Neural crest cell (in vitro differentiated cells): ENCODE measurements at regions not wholly inside any gene's neighbourhood (a gene's known extent, or its start where the extent isn't known, plus 50 kb on each side); places are given as distances from the start of the nearest gene placed in this dataset.

Experiments
- DNase-seq: peaks from one replicate; pipeline ENCODE4 v3.0.0; 2021; ENCODE audit warnings: low read depth, mixed read lengths, low spot score
- H3K27ac Mint-ChIP-seq: one replicate; pipeline ENCODE4 v1.8.0; 2021; ENCODE audit warnings: mild to moderate bottlenecking, mixed read lengths; ENCODE audit not compliant: unreplicated experiment
- H3K27me3 Mint-ChIP-seq: 2 replicates; pipeline ENCODE4 v1.8.0; 2021; ENCODE audit warnings: low read depth, mild to moderate bottlenecking, mixed read lengths
- H3K36me3 Mint-ChIP-seq: 2 replicates; pipeline ENCODE4 v1.8.0; 2021; ENCODE audit warnings: low read depth, mild to moderate bottlenecking, mixed read lengths
- H3K4me1 Mint-ChIP-seq: 2 replicates; pipeline ENCODE4 v1.8.0; 2021; ENCODE audit warnings: mixed read lengths
- H3K4me3 Mint-ChIP-seq: one replicate; pipeline ENCODE4 v1.8.0; 2021; ENCODE audit warnings: mild to moderate bottlenecking, mixed read lengths
- H3K9me3 Mint-ChIP-seq: 2 replicates; pipeline ENCODE4 v1.8.0; 2021; ENCODE audit warnings: mixed read lengths
- TF ChIP-seq, protein P1 (sequence below): fragments of 200-600 bp; sonication (generic); conservative IDR thresholded peaks from 2 replicates; pipeline ENCODE4 v1.5.0; 2021; ENCODE audit warnings: antibody characterized with exemption, mild to moderate bottlenecking

DNA sequence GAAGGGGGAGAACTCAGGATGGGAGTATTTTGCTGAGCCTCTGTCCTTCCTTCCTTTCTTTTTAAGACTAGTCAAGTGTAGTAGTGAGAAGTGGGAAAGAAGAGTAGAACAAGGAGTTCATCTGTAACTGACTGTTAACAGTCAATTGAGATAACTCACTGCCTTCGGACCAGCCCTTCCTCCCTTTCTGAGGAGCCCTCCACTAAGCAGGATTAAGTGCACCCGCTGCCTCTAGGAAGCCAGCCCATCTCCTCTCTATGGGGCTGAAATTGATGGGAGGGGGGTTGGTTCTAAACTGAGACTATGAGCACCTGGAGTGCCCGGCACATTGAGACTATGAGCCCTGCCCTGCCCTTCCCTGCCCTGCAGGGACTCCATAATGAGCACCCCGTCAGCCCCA lies 72.7 kb upstream of the TINAGL1 start:
- Mint-ChIP-seq H3K4me3 (no peak overlapping the region), H3K27ac (no peak overlapping the region), H3K9me3 (no peaks in the 10 kb centered on the region), H3K4me1 (no peaks in the 10 kb centered on the region), H3K27me3 (peaks cover 3% of the 10 kb centered on the region), H3K36me3 (no peaks in the 10 kb centered on the region)
- TF ChIP-seq, protein P1, sequence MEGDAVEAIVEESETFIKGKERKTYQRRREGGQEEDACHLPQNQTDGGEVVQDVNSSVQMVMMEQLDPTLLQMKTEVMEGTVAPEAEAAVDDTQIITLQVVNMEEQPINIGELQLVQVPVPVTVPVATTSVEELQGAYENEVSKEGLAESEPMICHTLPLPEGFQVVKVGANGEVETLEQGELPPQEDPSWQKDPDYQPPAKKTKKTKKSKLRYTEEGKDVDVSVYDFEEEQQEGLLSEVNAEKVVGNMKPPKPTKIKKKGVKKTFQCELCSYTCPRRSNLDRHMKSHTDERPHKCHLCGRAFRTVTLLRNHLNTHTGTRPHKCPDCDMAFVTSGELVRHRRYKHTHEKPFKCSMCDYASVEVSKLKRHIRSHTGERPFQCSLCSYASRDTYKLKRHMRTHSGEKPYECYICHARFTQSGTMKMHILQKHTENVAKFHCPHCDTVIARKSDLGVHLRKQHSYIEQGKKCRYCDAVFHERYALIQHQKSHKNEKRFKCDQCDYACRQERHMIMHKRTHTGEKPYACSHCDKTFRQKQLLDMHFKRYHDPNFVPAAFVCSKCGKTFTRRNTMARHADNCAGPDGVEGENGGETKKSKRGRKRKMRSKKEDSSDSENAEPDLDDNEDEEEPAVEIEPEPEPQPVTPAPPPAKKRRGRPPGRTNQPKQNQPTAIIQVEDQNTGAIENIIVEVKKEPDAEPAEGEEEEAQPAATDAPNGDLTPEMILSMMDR: no peak
- no peak for DNase-seq

DNA sequence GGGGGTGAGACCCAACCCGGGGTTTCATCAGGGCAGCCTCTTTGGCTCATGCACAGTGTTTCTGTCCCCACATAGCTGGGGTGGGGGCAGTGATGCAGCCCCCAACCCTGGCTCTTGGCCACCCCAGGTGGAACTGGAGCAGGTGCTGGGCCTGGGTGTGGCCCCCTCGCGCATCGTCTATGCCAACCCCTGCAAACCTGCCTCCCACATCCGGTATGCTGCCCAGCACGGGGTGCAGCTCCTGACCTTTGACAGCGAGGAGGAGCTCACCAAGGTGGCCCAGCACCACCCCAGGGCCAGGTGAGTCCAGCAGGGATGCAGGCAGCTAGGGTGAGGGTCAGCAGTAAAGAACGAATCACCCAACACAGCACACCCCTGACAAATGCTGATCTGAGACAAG lies 72.3 kb upstream of the TINAGL1 start:
- no peak overlapping the region for H3K4me3 Mint-ChIP-seq
- peaks cover 3% of the 10 kb centered on the region for H3K27me3 Mint-ChIP-seq
- H3K36me3 Mint-ChIP-seq: no peaks in the 10 kb centered on the region
- no peaks in the 10 kb centered on the region for H3K9me3 Mint-ChIP-seq
- no peak for DNase-seq
- no peaks in the 10 kb centered on the region for H3K4me1 Mint-ChIP-seq
- TF ChIP-seq, protein P1: no peak
- H3K27ac Mint-ChIP-seq: no peak overlapping the region

DNA sequence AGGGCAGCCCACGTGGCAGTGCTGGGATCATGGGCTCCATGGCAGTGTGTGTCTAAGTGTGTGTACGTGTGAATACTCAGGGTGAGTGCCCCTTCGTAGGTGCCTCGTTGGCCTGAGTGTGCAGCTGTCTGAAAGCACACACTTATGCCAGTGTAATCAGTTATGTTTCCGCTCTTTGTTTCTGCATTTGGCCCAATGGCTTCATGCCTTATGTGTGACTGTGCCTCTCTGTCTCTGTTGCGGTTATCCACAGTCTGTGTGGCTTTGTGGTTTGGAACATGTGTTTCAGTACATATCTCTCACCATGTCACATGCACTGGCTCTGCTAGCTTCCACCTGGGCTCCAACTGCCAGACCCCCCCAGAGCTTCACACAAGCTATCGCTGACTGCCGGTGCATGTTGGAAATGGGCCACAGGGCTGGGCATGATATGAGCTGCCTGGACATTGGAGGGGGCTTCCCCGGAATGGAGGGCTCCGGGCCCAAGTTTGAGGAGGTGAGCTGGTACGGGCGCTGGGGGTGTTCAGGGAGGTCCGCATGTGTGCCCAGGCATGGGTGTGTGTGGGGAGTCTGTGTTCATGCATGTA lies 70.3 kb upstream of the TINAGL1 start:
- no peaks in the 10 kb centered on the region for H3K27me3 Mint-ChIP-seq
- no peak overlapping the region for H3K4me3 Mint-ChIP-seq
- no peaks in the 10 kb centered on the region for H3K36me3 Mint-ChIP-seq
- DNase-seq: no peak
- H3K27ac Mint-ChIP-seq: no peak overlapping the region
- TF ChIP-seq, protein P1: no peak
- H3K4me1 Mint-ChIP-seq: no peaks in the 10 kb centered on the region
- no peaks in the 10 kb centered on the region for H3K9me3 Mint-ChIP-seq

DNA sequence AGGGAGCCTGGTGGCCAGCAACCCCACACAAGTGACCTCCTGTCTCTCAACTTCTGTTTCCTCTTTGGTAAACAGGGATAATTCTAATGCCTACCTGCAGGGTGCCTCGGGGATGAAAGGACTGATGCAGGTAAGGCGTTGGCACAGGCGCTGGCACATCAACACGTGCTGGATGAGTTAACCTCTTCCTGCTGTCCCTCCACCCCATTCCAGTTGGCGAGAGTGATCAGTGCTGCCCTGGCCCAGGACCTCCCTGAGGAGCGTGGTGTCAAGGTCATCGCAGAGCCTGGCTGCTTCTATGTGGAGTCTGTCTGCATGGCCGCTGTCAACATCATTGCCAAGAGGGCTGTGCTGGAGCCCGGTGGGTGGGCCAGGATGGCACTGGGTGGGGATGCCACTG lies 69.1 kb upstream of the TINAGL1 start:
- Mint-ChIP-seq H3K27ac (no peak overlapping the region), H3K4me1 (no peaks in the 10 kb centered on the region), H3K27me3 (no peaks in the 10 kb centered on the region), H3K9me3 (no peaks in the 10 kb centered on the region), H3K4me3 (no peak overlapping the region), H3K36me3 (no peaks in the 10 kb centered on the region)
- DNase-seq: no peak
- TF ChIP-seq, protein P1: no peak

DNA sequence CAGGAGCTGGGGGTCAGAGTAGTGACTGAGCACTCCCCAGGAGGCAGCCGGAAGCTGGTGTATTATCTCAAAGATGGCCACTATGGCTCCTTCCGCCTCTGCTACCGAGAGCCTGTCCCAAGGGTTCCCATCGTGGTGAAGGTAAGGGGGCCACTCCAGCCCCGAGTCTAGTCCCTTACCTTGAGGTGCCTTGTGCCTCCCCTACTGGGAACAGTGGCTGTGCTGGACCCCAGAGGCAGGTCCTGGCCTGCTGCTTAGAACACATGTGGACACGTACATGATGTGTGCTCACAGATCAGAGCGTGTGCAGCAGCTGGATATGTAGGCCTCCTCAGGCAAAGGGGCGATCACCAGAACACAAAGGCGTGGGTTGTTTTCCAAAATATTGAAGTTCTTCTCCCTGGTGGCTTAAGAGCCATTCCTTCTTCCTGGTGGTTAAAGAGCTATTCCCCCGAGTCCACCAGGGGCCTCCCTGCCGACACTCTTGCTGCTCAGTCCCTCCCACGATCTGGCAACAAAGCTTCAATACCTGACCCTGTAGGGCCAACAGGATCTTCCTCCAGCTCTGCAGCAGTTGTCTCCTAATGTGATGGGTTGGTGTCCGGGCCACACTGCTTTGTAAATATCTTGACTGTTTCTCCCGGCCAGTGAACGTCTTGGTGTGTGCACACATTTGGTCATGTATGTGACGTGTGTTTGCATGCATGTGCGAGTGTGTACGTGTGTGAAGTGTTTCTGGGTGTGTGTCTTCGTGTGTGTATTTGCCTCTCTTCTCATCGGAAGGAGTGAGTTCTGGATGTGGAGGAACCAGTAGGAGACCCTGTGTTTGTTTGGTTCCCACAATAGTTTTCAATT lies 68.4 kb upstream of the TINAGL1 start:
- Mint-ChIP-seq H3K9me3 (no peaks in the 10 kb centered on the region), H3K27me3 (no peaks in the 10 kb centered on the region), H3K4me3 (no peak overlapping the region), H3K4me1 (peaks cover 3% of the 10 kb centered on the region), H3K36me3 (no peaks in the 10 kb centered on the region), H3K27ac (no peak overlapping the region)
- TF ChIP-seq, protein P1: no peak
- DNase-seq: no peak
